Left cardiac atrium (tissue), 4 donors: ENCODE measurements at regions not wholly inside any gene's neighbourhood (a gene's known extent, or its start where the extent isn't known, plus 50 kb on each side); places are given as distances from the start of the nearest gene placed in this dataset.
"Not testable (repeated sequence)": the region's sequence is repeated elsewhere in the genome, so short reads cannot be mapped to it uniquely, and the experiment has no call there.

Source experiments
- ATAC-seq, 2 donors: fragments of 200-7000 bp; cut with Tn5 transposase; one replicate each; pipeline ENCODE4 v1.9.1; 2020; ENCODE audit warnings: mild to moderate bottlenecking in 2 of 2, moderate library complexity in 2 of 2
- DNase-seq: peaks from one replicate; pipeline ENCODE4 v3.0.0-alpha.2; 2020
- intact Hi-C, 2 donors: fragments of 100-400 bp; cut with DNase I; formaldehyde crosslinking; loops; one replicate each; pipeline versions ENCODE4 v1.14.1 to v1.15.1; 2022 to 2023
- donor health status: DM: no; HTN: yes; CAD: no.
- donor health status: DM: no; HTN: yes; CAD: no; lungs with severe emphysema.
- donor health status: DM: yes; HTN: yes; CAD: no.
- donor health status: Dilated cardiomyopathy.

DNA sequence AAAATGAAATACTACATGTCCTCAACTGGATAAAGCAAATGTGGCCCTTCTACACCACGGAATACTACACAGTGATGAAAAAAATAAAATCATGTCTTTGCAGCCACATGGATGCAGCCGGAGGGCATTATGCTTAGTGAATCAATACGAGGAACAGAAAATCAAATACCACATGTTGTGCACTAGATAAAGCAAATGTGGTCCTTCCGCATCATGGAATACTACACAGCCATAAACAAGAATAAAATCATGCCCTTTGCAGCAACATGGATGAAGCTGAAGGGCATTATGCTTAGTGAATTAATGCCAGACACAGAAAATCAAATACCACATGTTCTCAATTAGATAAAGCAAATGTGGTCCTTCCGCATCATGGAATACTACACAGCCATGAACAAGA lies 204.4 kb downstream of the GOLGA6L6 start:
- ATAC-seq, DNase-seq, intact Hi-C loops: not testable (repeated sequence)

DNA sequence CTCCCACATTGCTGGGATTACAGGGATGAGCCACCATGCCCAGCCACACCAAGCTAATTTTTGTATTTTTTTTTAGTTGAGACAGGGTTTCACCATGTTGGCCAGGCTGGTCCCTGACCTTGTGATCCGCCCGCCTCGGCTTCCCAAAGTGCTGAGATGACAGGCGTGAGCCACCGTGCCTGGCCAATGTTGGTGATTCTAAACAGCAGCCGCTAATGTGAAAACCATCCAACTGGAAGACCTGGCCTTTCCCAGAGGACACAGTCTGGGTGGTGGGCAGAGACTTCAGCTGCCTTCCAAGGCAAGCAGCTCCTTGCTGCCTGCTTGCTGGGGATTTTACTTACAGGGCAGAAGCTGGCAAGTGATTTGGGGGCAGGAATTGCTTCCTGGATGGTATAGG lies 207.1 kb downstream of the GOLGA6L6 start:
- DNase-seq, intact Hi-C loops, ATAC-seq: not testable (repeated sequence)

DNA sequence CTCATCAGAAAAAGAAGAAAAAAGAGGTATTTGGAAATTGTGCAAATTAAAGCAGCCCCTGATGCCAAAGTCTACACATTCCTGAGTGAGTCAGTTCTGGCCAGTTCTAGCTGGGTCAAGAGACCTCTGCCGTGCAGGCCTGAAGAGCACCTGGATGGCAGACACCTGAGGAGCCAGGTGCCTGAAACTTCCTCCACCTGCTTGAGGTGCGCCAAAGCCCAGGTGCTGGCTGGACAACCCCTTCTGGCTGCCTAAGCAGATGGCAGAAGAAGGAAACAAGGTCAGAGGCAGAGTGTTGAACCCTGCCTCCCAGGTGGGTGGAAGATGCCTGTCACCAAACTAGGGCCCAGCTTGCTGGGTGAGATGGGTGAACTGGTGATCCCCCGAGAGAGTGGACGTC lies 215.8 kb downstream of the GOLGA6L6 start:
- intact Hi-C loops, ATAC-seq, DNase-seq: not testable (repeated sequence)

DNA sequence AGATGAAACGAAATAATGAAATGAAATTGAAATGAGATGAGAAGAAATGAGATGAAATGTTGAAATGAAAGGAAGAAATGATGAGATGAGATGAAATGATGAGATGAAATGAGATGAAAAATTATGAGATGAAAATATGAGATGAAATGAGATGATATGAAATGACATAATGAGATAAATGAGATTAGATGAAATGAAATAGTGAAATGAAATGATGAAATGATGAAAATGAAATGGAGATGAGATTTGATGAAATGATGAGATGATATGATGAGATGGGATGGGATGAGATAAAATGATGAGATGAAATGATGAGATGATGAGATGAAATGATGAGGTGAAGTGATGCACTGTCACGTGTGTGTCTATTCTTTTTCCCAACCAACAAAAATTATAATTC lies 224.5 kb downstream of the GOLGA6L6 start:
- DNase-seq, ATAC-seq, intact Hi-C loops: not testable (repeated sequence)

DNA sequence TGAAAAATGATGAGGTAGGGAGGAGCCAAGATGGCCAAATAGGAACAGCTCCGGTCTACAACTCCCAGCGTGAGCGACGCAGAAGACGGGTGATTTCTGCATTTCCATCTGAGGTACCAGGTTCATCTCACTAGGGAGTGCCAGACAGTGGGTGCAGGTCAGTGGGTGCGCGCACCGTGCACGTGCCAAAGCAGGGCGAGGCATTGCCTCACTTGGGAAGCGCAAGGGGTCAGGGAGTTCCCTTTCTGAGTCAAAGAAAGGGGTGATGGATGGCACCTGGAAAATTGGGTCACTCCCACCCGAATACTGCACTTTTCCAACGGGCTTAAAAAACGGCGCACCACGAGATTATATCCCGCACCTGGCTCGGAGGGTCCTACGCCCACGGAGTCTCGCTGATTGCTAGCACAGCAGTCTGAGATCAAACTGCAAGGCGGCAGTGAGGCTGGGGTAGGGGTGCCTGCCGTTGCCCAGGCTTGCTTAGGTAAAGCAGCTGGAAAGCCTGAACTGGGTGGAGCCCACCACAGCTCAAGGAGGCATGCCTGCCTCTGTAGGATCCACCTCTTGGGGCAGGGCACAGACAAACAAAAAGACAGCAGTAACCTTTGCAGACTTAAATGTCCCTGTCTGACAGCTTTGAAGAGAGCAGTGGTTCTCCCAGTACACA lies 230.5 kb downstream of the GOLGA6L6 start:
- intact Hi-C loops, DNase-seq, ATAC-seq: not testable (repeated sequence)

DNA sequence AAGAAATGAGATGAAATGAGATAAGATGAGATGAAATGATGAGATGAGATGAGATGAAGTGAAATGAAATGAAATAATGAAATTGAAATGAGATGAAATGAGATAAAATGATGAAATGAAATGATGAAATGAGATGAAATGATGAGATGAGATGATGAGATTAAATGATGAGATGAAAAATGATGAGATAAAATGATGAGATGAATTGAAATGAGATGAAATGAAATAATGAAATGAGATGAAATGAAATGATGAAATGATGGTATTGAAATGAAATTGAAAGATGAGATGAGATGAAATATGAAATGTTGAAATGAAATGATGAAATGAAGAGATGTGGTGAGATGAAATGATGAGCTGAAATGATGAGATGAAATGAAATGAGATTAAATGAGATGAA lies 231.0 kb downstream of the GOLGA6L6 start:
- intact Hi-C loops, result no loop called here
- no peak for DNase-seq
- no peak for ATAC-seq

DNA sequence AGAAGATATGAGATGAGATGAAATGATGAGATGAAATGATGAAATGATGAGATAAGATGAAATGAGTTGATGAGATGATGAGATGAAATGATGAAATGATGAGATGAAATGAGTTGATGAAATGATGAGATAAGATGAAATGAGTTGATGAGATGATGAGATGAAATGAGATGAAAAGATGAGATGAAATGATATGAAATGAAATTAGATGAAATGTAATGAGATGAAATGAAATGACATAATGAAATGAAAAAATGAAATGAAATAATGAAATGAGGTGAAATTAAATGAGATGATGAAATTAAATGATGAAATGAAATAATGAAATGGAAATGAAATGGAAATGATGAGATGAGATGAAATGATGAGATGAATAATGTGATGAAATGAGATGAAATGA lies 231.6 kb downstream of the GOLGA6L6 start:
- DNase-seq, ATAC-seq, intact Hi-C loops: not testable (repeated sequence)

DNA sequence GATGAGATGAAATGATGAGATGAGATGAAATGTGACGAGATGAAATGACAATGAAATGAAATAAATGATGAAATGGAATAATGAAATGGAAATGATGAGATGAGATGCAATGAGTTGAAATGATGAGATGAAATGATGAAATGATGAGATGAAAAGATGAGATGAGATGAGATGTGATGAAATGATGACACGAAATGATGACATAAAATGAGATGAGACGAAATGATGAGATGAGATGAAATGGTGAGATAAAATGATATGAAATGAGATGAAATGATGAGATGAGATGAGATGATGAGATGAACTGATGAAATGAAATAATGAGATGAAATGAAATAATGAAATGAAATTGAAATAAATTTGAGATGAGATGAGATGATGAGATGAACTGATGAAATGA lies 232.2 kb downstream of the GOLGA6L6 start:
- not testable (repeated sequence) for ATAC-seq

DNA sequence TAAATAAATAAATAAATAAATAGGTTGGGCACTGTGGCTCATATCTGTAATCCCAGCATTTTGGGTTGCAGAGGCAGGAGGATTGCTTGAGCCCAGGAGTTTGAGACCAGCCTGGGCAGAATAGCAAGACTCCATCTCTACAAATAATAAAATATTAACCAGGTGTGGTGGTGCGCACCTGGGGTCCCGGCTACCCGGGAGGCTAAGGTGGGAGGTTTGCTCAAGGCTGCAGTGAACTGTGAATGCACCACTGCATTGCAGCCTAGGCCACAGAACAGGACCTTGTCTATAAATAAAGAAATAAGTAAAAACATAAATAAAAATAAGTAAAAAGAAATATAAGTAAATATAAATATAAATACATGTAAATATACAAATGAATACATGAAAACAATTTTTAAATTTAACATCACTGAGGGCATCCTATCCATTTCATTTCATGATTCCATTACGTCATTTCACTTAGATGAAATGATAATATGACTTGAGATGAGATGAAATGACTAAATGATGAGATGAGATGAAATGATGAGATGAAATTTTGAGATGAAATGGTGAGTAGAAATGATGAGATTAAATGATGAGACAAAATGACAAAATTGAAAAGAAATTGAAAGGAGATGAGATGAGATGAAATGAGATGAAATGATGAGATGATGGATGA lies 233.4 kb downstream of the GOLGA6L6 start:
- intact Hi-C loops, DNase-seq, ATAC-seq: not testable (repeated sequence)

More for the DNA sequence above, 232.2 kb downstream of the GOLGA6L6 start:
- DNase-seq, intact Hi-C loops: not testable (repeated sequence)

DNA sequence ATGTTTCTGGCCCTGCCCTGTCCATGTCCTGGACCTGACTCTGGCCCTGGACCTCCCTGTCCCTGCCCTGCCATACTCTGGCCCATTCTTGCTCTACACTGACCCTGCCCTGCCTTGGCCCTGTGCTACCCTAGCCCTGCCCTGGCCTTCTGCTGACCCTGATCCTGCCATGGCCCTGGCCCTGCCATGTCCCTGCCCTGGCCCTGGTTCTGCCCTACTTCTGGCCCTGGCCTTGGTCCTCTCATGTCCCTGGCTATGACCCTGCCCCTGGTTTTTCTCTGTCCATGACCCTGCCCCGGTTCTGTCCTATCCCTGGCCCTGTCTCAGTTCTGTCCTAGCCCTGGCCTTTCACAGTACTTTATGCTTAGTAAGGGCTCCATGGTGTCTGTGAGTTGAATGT lies 234.5 kb downstream of the GOLGA6L6 start:
- ATAC-seq, intact Hi-C loops, DNase-seq: not testable (repeated sequence)

DNA sequence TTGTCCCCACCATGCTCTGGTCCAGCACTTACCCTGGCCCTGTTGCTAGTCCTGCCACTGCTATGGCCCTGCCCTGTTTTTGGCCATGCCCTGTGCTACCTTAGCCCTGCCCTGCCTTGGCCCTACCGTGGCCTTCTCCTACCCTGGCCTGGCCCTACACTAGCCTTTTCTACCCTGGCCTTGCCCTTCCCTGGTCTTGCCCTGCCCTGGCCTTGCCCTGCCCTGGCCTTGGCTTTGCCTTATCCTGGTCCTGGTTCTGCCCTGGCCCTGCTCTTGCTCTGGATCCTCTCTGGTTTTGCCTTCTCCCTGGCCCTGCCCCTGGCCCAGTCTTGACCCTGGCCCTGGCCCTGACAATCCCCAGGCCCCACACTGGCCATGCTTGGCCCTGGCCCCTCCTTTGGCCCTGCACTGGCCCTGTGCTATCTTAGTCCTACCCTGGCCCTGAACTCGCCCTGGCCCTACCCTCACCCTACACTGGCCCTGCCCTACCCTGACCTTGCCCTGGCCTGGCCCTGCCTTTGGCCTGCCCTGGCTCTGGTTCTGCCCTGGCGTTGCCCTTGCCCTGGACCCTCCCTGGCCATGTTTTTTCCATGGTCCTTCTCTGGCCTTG lies 235.0 kb downstream of the GOLGA6L6 start:
- ATAC-seq, intact Hi-C loops, DNase-seq: not testable (repeated sequence)

DNA sequence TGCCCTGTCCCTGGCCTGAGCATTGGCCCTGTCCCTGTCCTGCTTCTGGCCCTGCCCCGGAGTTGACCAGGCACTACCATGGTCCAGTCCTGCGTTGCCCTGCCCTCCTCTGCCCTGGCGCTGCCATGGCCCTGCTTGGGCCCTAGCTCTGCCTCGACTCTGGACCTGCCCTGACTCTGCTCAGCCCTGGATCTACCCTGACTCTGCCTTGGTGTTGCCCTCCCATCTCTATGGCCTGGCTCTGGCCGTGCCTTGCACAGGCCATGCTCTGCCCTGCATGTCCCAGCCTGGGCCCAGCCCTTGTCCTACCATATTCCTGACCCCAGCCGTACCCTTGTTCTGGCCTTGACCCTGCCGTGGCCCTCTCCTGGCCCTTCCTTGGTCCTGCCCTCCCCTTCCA lies 235.7 kb downstream of the GOLGA6L6 start:
- intact Hi-C loops, ATAC-seq, DNase-seq: not testable (repeated sequence)

DNA sequence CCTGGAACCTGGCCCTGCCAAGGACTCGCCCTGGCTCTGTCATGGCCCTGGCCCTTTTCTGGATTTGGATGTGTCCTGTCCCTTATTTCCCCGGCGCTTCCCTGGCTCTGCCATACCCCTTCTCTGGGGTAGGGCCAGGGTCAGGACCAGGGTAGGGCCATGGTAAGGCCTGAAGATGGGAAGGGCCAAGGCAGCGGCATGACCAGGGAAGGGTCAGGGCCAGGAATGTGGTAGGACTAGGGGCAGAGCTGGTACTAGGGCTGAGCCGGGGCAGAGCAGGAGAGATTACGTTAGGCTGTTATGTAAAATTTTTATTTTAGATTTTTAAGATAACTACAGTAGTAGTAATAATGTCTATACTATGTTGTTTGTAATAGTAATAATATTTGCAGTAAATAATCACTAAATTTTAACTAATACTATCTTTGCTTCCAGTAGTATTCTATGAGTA lies 236.6 kb downstream of the GOLGA6L6 start:
- ATAC-seq, intact Hi-C loops, DNase-seq: not testable (repeated sequence)

DNA sequence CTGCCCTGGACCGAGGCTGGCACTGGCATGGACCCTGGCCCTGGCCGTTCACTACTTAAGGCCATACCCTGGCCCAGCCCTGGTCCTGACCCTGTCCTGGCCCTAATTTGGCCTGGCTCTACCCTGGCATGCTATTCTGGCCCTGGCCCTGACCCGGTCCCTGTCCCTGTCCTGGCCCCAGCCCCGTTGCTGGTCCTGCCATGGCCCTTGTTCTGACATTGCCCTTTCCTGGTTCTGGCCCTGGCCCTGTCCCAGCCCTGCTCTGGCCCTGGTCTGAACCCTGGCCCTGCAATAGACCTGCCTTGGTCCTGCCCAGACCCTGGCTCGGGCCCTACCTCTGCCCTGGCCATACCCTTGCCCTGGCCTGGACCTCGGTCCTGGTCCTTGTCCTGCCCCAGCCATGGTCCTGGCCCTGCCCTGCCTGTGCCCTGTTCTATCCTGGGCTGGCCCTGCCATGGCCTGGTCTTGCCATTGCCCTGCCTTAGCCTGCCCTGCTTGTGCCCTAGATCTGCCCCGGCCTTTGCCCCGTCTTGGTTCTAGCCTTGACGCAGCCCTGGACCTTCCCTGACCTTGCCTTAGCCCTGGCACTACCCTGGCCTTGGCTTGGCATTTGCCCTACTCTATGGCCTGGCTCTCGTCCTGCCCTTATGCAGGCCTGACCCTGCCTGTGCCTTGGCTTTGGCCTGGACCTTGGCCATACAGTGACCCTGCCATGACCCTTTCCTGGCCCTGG lies 237.2 kb downstream of the GOLGA6L6 start:
- DNase-seq, ATAC-seq, intact Hi-C loops: not testable (repeated sequence)

DNA sequence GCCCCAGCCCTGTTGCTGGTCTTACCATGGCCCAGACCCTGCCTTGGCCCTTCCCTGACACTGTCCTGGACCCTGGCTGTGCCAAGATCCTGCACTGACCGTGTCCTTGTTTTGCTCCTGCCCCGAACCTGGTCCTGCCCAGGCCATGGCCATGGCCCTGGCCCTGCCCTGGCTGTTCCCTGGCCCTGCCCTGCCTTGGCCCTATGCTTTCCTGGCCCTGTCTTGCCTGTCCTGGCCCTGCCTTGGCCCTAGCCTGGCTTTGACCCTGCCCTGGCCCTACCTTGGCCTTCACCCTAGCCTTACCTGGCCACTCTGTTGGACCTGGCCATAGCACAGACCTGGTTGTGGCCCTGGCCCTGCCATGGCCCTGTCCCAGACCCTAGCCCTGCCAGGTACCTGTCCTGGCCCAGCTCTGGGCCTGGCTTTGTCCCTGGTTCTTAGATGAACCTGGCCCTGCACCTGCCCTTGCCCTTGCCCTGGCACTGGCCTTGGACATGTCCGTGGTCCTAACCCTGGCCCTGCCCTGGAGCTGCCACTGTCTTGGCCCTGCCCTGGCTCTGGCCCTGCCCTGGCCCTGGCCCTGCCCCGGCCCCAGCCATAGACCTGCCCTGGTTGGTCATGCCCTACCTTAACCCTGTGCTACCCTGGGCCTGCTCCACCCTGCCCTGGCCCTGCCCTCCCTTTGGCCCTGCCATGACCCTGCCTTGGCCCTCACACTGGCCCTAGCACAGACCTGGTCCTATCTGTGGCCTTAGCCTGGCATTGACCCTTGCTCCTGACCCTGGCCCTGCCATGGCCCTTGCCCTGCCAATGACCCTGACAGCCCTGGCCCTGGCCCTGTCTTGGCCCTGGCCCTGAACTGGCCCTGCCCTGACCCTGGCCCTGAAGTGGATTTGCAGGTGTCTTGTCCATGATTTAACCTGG lies 238.1 kb downstream of the GOLGA6L6 start:
- intact Hi-C loops, ATAC-seq, DNase-seq: not testable (repeated sequence)

DNA sequence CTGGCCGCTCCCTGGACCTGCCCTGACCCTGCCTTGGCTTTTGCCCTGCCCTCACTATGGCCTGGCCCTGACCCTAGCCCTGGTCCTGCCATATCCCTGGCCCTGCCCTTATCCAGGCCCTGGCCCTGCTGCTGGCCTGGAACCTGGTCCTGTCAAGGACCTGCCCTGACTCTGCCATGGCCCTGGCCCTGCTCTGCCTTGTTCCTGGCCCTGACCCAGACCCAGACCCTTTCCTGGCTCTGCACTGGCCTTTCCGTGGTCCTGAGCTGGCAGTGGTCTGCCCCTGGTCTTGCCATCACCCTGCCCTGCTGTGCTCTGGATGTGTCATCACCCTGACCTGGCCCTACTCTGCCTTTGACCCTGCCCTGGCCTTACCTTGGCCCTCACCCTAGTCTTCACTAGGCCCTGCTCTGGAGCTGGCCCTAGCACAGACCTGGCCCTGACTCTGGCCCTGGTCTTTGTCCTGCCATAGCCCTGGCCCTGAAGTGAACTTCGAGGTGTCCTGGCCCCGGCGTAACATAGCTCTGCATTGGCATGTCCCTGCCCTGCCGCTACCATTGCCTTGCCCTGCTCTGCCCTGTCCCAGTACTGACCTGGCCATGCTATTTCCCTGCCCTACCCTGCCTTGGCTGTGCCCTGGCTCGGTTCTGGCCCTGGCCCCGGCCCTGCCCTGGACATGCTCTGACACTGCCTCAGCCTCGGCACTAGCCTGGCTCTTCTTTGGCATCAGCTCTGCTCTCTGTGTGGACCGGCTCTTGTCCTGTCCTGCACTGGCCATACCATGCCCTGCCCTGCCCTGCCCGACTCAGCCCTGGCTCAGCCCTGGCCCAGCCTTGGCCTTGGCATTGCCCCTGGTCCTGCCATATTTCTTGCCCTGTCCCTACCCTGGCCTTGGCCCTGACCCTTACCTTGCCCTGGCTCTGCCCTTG lies 239.2 kb downstream of the GOLGA6L6 start:
- intact Hi-C loops, ATAC-seq, DNase-seq: not testable (repeated sequence)

DNA sequence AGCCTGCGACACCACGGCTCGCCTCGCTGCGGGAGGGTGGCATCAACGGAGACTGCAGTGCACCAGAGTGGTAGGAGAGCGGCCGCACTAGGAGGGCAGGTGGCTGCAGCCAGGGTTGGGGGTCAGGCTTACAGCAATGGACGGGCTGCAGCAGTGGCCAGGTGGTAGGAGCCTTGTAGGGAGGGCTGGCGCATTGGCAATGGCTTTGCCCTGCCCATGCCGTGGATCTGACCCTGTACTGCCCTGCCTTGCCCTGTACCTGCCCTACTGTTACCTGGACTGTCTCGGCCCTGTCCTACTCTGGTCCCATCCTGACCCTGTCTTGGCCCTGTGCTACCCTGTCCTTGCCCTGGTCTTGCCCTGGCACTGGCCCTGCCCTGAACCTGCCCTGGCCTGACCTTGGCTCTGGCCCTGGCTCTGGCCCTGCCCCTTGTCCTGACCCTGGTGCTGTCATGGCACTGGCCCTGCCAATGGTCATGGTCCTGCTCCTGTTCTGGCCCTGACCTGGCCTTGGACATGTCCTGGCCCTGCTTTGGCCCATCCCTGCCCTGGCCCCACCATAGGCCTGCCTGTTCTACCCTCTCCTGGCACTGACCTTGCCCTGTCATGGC lies 240.0 kb downstream of the GOLGA6L6 start:
- ATAC-seq, intact Hi-C loops, DNase-seq: not testable (repeated sequence)
